ENCODE measurements at regions not wholly inside any gene's neighbourhood (a gene's known extent, or its start where the extent isn't known, plus 50 kb on each side); places are given as distances from the start of the nearest gene placed in this dataset.

GRCh38 chr15:95278532-95279245 lies 1047.3 kb downstream of the MCTP2 start:
- ChIA-PET POLR2A (no interaction called here), CTCF (interaction anchor here (1.6 kb wide), 1 partner anchor 13 kb away, joined by 4 read pairs; no protein-coding TSS in a partner anchor)
- no peak for TF ChIP-seq CTCF (IDR thresholded peaks at IDR 0.05)
- DNase-seq = no peak
- no peak overlapping the region for H3K4me3 Mint-ChIP-seq
- no peak for ATAC-seq
- intact Hi-C loops (cut with micrococcal nuclease) = no loop called here
- no peaks in the 10 kb centered on the region for H3K9me3 Mint-ChIP-seq
- H3K27me3 Mint-ChIP-seq = peaks cover 11% of the 10 kb centered on the region
- no peaks in the 10 kb centered on the region for H3K36me3 Mint-ChIP-seq (ENCODE audit: low read depth)
- no peak overlapping the region for H3K27ac Mint-ChIP-seq
- no peaks in the 10 kb centered on the region for H3K4me1 Mint-ChIP-seq (ENCODE audit: low read depth)

GRCh38 chr15:95279277-95280019 lies 1048.1 kb downstream of the MCTP2 start:
- Mint-ChIP-seq H3K4me3 (no peak overlapping the region), H3K9me3 (no peaks in the 10 kb centered on the region), H3K27me3 (peaks cover 11% of the 10 kb centered on the region), H3K36me3 (ENCODE audit: low read depth) (no peaks in the 10 kb centered on the region), H3K4me1 (ENCODE audit: low read depth) (peaks cover 1% of the 10 kb centered on the region), H3K27ac (no peak overlapping the region)
- CTCF ChIA-PET = no interaction called here
- POLR2A ChIA-PET = no interaction called here
- ATAC-seq (no peak), DNase-seq (no peak)
- intact Hi-C loops (cut with micrococcal nuclease) = loop anchor here (10.0 kb wide), 1 partner anchor 695 kb away; no protein-coding TSS in a partner anchor
- no peak for TF ChIP-seq CTCF (IDR thresholded peaks at IDR 0.05)

- no peak for TF ChIP-seq CTCF (IDR thresholded peaks at IDR 0.05)
- ATAC-seq (no peak), DNase-seq (no peak)
- intact Hi-C loops (cut with micrococcal nuclease) = loop anchor here (10.0 kb wide), 1 partner anchor 696 kb away; no protein-coding TSS in a partner anchor
- no peak overlapping the region for H3K4me3 Mint-ChIP-seq
- ChIA-PET CTCF (interaction anchor here (1.6 kb wide), 1 partner anchor 10 kb away, joined by 5 read pairs; no protein-coding TSS in a partner anchor), POLR2A (no interaction called here)
- H3K27ac Mint-ChIP-seq = no peak overlapping the region
- H3K36me3 Mint-ChIP-seq (ENCODE audit: low read depth) = no peaks in the 10 kb centered on the region
- peaks cover 10% of the 10 kb centered on the region for H3K4me1 Mint-ChIP-seq (ENCODE audit: low read depth)
- H3K9me3 Mint-ChIP-seq = no peaks in the 10 kb centered on the region
- H3K27me3 Mint-ChIP-seq = peaks cover 9% of the 10 kb centered on the region
Observed at GRCh38 chr15:95280711-95281110, 1049.3 kb downstream of the MCTP2 start.

GRCh38 chr15:95281470-95281869 lies 1049.0 kb upstream of the NR2F2 start:
- H3K4me3 Mint-ChIP-seq = no peak overlapping the region
- peaks cover 10% of the 10 kb centered on the region for H3K4me1 Mint-ChIP-seq (ENCODE audit: low read depth)
- peaks cover 9% of the 10 kb centered on the region for H3K27me3 Mint-ChIP-seq
- DNase-seq (no peak), ATAC-seq (no peak)
- TF ChIP-seq CTCF (IDR thresholded peaks at IDR 0.05) = no peak
- intact Hi-C loops (cut with micrococcal nuclease) = loop anchor here (10.0 kb wide), 1 partner anchor 697 kb away; no protein-coding TSS in a partner anchor
- ChIA-PET CTCF (interaction anchor here (1.6 kb wide), 1 partner anchor 10 kb away, joined by 5 read pairs; no protein-coding TSS in a partner anchor), POLR2A (no interaction called here)
- H3K9me3 Mint-ChIP-seq = no peaks in the 10 kb centered on the region
- no peak overlapping the region for H3K27ac Mint-ChIP-seq
- H3K36me3 Mint-ChIP-seq (ENCODE audit: low read depth) = no peaks in the 10 kb centered on the region

GRCh38 chr15:95284492-95284891 lies 1046.0 kb upstream of the NR2F2 start:
- peaks cover 22% of the 10 kb centered on the region for H3K27me3 Mint-ChIP-seq
- POLR2A ChIA-PET = no interaction called here
- H3K36me3 Mint-ChIP-seq (ENCODE audit: low read depth) = no peaks in the 10 kb centered on the region
- intact Hi-C loops (cut with micrococcal nuclease) = loop anchor here (10.0 kb wide), 1 partner anchor 700 kb away; no protein-coding TSS in a partner anchor
- peaks cover 10% of the 10 kb centered on the region for H3K4me1 Mint-ChIP-seq (ENCODE audit: low read depth)
- TF ChIP-seq CTCF (IDR thresholded peaks at IDR 0.05) = no peak
- CTCF ChIA-PET = interaction anchor here (2.0 to 2.9 kb wide), 2 partner anchors 8 to 25 kb away, joined by 7 to 10 read pairs; no protein-coding TSS in a partner anchor
- H3K9me3 Mint-ChIP-seq = no peaks in the 10 kb centered on the region
- no peak for DNase-seq
- no peak overlapping the region for H3K27ac Mint-ChIP-seq
- no peak overlapping the region for H3K4me3 Mint-ChIP-seq
- ATAC-seq = peak; percentile 34

All from activated CD8-positive, alpha-beta T cell treated with anti-CD3 and anti-CD28 coated beads for 36 hours (primary cell).